GM23248 (cell line): ENCODE measurements at regions not wholly inside any gene's neighbourhood (a gene's known extent, or its start where the extent isn't known, plus 50 kb on each side); places are given as distances from the start of the nearest gene placed in this dataset.
"Not testable (repeated sequence)": the region's sequence is repeated elsewhere in the genome, so short reads cannot be mapped to it uniquely, and the experiment has no call there.

ENCODE experiments used
- EZH2 ChIP-seq: fragments of 200-600 bp; sonication (generic); IDR thresholded peaks from 2 replicates; pipeline ENCODE4 v1.6.1; 2018; ENCODE audit warnings: antibody characterized with exemption, mild to moderate bottlenecking; ENCODE audit not compliant: insufficient read depth, poor library complexity, severe bottlenecking
- EZH2phosphoT487 ChIP-seq: fragments of 200-600 bp; sonication (generic); IDR thresholded peaks from 2 replicates; pipeline ENCODE4 v1.6.1; 2018; ENCODE audit warnings: antibody characterized with exemption, moderate library complexity, mild to moderate bottlenecking, low read depth; ENCODE audit not compliant: insufficient read depth

DNA sequence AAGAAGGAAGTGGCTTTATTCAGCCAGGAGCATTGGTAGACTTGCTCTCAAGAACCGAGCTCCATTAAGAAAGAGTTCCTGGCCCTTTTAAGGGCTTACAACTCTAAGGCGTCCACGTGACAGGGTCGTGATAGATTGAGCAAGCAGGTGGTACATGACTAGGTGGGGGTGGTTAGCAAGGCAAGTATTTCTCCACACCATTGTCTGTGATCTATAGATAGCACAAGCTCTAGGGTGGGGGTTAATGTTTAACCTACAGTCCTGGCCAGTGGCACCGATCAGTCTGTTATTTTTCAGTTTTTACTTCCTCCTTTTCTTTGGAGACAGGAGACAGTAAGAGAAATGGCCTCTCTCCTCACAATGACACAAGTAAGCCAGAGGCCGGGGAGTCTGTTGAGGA, 215.1 kb downstream of the UQCRFS1 start:
- not testable (repeated sequence) for TF ChIP-seq EZH2phosphoT487, EZH2
